Trophoblast cell (in vitro differentiated cells and primary cell): ENCODE measurements at regions not wholly inside any gene's neighbourhood (a gene's known extent, or its start where the extent isn't known, plus 50 kb on each side); places are given as distances from the start of the nearest gene placed in this dataset.
A peak's percentile ranks its signal among the peaks of the same experiment; 100 is the strongest.
"Not testable (repeated sequence)": the region's sequence is repeated elsewhere in the genome, so short reads cannot be mapped to it uniquely, and the experiment has no call there.

Experiments used
- DNase-seq, 2 donors: peaks; one replicate each; pipeline ENCODE4 v3.0.0-alpha.2; 2016
- H2AFZ ChIP-seq: 2 replicates; pipeline ENCODE4 v1.6.1; 2013; ENCODE audit warnings: low read length, moderate library complexity, mild to moderate bottlenecking; ENCODE audit not compliant: insufficient read depth, poor library complexity
- H2AK5ac ChIP-seq: 2 replicates; pipeline ENCODE4 v1.6.1; 2013; ENCODE audit warnings: mild to moderate bottlenecking, low read length
- H2BK120ac ChIP-seq: 2 replicates; pipeline ENCODE4 v1.6.1; 2013; ENCODE audit warnings: low read length, mild to moderate bottlenecking, moderate library complexity; ENCODE audit not compliant: insufficient read depth, poor library complexity
- H2BK12ac ChIP-seq: 2 replicates; pipeline ENCODE4 v1.6.1; 2013; ENCODE audit warnings: mild to moderate bottlenecking, low read length, moderate library complexity
- H2BK5ac ChIP-seq: 2 replicates; pipeline ENCODE4 v1.6.1; 2013; ENCODE audit warnings: low read length, low read depth, moderate library complexity, mild to moderate bottlenecking; ENCODE audit not compliant: poor library complexity
- H3K14ac ChIP-seq: 2 replicates; pipeline ENCODE4 v1.6.1; 2013; ENCODE audit warnings: mild to moderate bottlenecking, low read length
- H3K18ac ChIP-seq: 2 replicates; pipeline ENCODE4 v1.6.1; 2013; ENCODE audit warnings: mild to moderate bottlenecking, low read length
- H3K23ac ChIP-seq: 2 replicates; pipeline ENCODE4 v1.6.1; 2013; ENCODE audit warnings: low read length
- H3K27ac ChIP-seq: 2 replicates; pipeline ENCODE4 v1.5.1; 2013; ENCODE audit warnings: low read depth, mild to moderate bottlenecking, inconsistent platforms, low read length, moderate library complexity
- H3K27me3 ChIP-seq: 2 replicates; pipeline ENCODE4 v1.6.1; 2013; ENCODE audit warnings: inconsistent platforms, mild to moderate bottlenecking, low read length, moderate library complexity; ENCODE audit not compliant: insufficient read depth
- H3K36me3 ChIP-seq, 2 experiments: 1 replicate in 1 of 2; 2 replicates in 1 of 2; pipeline ENCODE4 v1.6.1; 2013; ENCODE audit warnings: low read length in 2 of 2, mild to moderate bottlenecking in 2 of 2, moderate library complexity in 1 of 2; ENCODE audit not compliant: insufficient read depth in 2 of 2, control insufficient read depth in 1 of 2
- H3K4ac ChIP-seq: 2 replicates; pipeline ENCODE4 v1.6.1; 2013; ENCODE audit warnings: low read depth, mild to moderate bottlenecking, low read length, moderate library complexity
- H3K4me1 ChIP-seq, 2 experiments: 1 replicate in 1 of 2; 2 replicates in 1 of 2; pipeline ENCODE4 v1.6.1; 2013; ENCODE audit warnings: low read length in 2 of 2, mild to moderate bottlenecking in 2 of 2, moderate library complexity in 1 of 2; ENCODE audit not compliant: insufficient read depth in 2 of 2, control insufficient read depth in 1 of 2
- H3K4me2 ChIP-seq: 2 replicates; pipeline ENCODE4 v1.6.1; 2013; ENCODE audit warnings: inconsistent platforms, mild to moderate bottlenecking, low read length, moderate library complexity
- H3K4me3 ChIP-seq: 2 replicates; pipeline ENCODE4 v1.5.1; 2013; ENCODE audit warnings: mild to moderate bottlenecking, low read depth, low read length, inconsistent platforms
- H3K79me1 ChIP-seq: one replicate; pipeline ENCODE4 v1.6.1; 2013; ENCODE audit warnings: low read length
- H3K79me2 ChIP-seq: 2 replicates; pipeline ENCODE4 v1.6.1; 2013; ENCODE audit warnings: low read length, mild to moderate bottlenecking; ENCODE audit not compliant: control insufficient read depth, insufficient read depth, poor library complexity
- H3K9ac ChIP-seq: 2 replicates; pipeline ENCODE4 v1.6.1; 2013; ENCODE audit warnings: mild to moderate bottlenecking, low read length
- H3K9me3 ChIP-seq: 2 replicates; pipeline ENCODE4 v1.6.1; 2013; ENCODE audit warnings: low read depth, mild to moderate bottlenecking, control low read depth, inconsistent platforms, low read length; ENCODE audit not compliant: insufficient read depth
- H4K12ac ChIP-seq: 2 replicates; pipeline ENCODE4 v1.6.1; 2013; ENCODE audit warnings: low read depth, mild to moderate bottlenecking, low read length, moderate library complexity
- H4K8ac ChIP-seq: 2 replicates; pipeline ENCODE4 v1.6.1; 2013; ENCODE audit warnings: low read depth, mild to moderate bottlenecking, low read length, moderate library complexity
- H4K91ac ChIP-seq: one replicate; pipeline ENCODE4 v1.6.1; 2013; ENCODE audit warnings: low read depth, mild to moderate bottlenecking, low read length, moderate library complexity
- WGBS: extraction: QIAGEN DNeasy Blood & Tissue Kit; methylation state at CpG from one replicate; pipeline ENCODE4 v1.1.7; 2013; ENCODE audit warnings: missing lambda C conversion rate; ENCODE audit not compliant: insufficient read length, insufficient coverage; ENCODE audit errors: extremely low coverage; 5-methylcytosine and 5-hydroxymethylcytosine counted together

DNA sequence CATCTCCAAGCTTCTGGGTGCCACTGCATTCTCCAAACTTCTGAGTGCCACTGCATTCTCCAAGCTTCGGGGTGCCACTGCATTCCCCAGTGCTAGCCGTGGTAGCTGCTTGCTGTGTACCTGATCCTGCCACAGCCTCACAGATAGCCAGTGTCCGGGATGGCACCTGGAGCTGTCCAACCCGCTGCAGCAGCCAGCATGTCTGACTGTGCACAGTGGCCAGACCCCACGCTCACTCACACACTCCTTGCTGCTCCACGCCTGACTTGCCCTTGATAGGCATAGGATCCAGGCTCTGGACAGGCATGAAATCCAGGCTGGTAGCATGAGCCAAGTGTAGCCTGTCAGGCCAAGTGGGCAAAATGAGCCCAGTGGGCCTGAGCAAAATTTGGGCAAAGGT lies 465.0 kb downstream of the GUCY1A2 start:
- H3K27ac ChIP-seq, result no peak overlapping the region
- H2BK12ac ChIP-seq, result no peak overlapping the region
- H4K8ac ChIP-seq, result no peak overlapping the region
- no peak overlapping the region for H2AFZ ChIP-seq
- H3K4me3 ChIP-seq, result no peak overlapping the region
- no peak overlapping the region for H4K91ac ChIP-seq
- no peak overlapping the region for H2BK120ac ChIP-seq
- H2BK5ac ChIP-seq, result no peak overlapping the region
- no peak overlapping the region for H3K23ac ChIP-seq
- no peak overlapping the region for H2AK5ac ChIP-seq
- no peaks in the 10 kb centered on the region for H3K4me1 ChIP-seq
- no peak overlapping the region for H3K4me2 ChIP-seq
- H3K14ac ChIP-seq, result no peak overlapping the region
- WGBS, result no CpG with 5 or more reads among the region's 6 CpGs
- H3K36me3 ChIP-seq, result no peaks in the 10 kb centered on the region
- H3K18ac ChIP-seq, result no peak overlapping the region
- no peaks in the 10 kb centered on the region for H3K9me3 ChIP-seq
- no peaks in the 10 kb centered on the region for H3K27me3 ChIP-seq
- H3K9ac ChIP-seq, result no peak overlapping the region
- H3K79me1 ChIP-seq, result no peaks in the 10 kb centered on the region
- no peak for DNase-seq
- no peak overlapping the region for H3K4ac ChIP-seq
- H3K79me2 ChIP-seq, result no peaks in the 10 kb centered on the region
- H4K12ac ChIP-seq, result no peak overlapping the region

DNA sequence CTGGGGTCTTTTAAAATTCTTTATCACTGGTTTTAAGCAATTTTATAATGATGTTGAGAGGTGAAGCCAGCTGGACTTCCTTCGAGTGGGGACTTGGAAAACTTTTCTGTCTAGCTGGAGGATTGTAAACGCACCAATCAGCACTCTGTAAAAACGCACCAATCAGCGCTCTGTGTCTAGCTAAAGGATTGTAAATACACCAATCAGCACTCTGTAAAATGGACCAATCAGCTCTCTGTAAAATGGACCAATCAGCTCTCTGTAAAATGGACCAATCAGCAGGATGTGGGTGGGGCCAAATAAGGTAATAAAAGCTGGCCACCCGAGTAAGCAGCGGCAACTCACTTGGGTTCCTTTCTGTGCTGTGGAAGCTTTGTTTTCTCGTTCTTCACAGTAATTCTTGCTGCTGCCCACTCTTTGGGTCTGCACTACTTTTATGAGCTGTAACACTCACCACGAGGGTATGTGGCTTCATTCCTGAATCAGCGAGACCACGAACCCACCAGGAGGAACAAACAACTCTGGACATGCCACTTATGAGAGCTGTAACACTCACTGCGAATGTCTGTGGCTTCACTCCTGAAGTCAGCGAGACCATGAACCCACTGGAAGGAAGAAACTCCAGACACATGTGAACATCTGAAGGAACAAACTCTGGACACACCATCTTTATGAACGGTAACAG lies 462.6 kb downstream of the GUCY1A2 start:
- not testable (repeated sequence) for H3K36me3 ChIP-seq, H3K27ac ChIP-seq, H4K8ac ChIP-seq, H3K4me1 ChIP-seq, H2BK5ac ChIP-seq, H3K14ac ChIP-seq, H3K4me2 ChIP-seq, H3K79me1 ChIP-seq, H3K9me3 ChIP-seq, H2BK12ac ChIP-seq, H2AK5ac ChIP-seq, H4K91ac ChIP-seq, H3K9ac ChIP-seq, H2BK120ac ChIP-seq, H3K79me2 ChIP-seq, H3K27me3 ChIP-seq, H2AFZ ChIP-seq, H3K4ac ChIP-seq, H3K4me3 ChIP-seq, H4K12ac ChIP-seq, H3K18ac ChIP-seq, DNase-seq, H3K23ac ChIP-seq
- no CpG with 5 or more reads among the region's 13 CpGs for WGBS

DNA sequence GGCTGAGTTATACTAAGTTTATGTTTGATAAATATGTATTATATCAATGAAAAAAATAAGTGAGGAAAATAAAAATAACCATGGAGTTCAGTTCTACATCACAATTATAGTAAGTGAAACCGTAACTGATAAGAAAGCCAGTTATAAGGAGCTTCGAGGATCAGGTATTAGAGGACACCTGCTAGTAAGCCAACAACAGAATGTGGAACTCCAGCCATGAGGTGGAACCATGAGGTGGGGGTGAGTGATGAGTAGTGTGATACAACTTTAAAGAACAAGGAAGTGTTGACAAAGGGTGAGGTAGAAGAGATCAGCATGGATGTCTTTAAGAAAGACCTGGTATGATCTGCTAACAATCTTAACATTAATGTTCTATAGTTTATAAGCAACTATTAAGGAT lies 452.9 kb downstream of the GUCY1A2 start:
- Histone ChIP-seq H2AK5ac (no peak overlapping the region), H3K79me2 (no peaks in the 10 kb centered on the region), H3K23ac (no peak overlapping the region), H3K79me1 (no peaks in the 10 kb centered on the region), H2BK5ac (no peak overlapping the region), H4K91ac (no peak overlapping the region), H3K27ac (no peak overlapping the region), H3K9ac (no peak overlapping the region), H4K8ac (no peak overlapping the region), H3K4me1 (no peaks in the 10 kb centered on the region), H3K27me3 (no peaks in the 10 kb centered on the region), H3K4me2 (no peak overlapping the region), H2BK12ac (no peak overlapping the region), H3K4me3 (no peak overlapping the region), H3K14ac (no peak overlapping the region), H3K36me3 (no peaks in the 10 kb centered on the region), H4K12ac (no peak overlapping the region), H3K18ac (no peak overlapping the region), H2AFZ (no peak overlapping the region), H3K9me3 (no peaks in the 10 kb centered on the region), H3K4ac (no peak overlapping the region), H2BK120ac (no peak overlapping the region)
- no peak for DNase-seq
- WGBS, result no CpG with 5 or more reads among the region's 2 CpGs

DNA sequence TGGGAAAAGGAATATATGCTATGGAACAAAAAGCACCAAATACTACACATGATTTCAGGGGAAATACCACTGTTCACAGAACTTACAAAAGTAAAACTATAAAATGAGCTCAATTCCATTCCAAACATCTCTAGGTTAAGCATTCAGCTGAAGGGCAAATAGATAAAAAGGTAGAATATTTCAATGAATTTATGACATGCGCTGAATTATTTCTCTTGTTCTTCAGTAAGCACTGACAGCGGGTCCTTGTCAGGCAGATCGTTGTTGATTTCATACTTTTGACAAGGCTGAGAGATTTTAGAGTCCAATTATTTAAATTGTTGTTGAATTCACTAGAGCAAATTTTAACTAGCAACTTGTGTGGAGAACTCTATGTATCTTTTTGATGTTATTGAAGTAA lies 449.6 kb downstream of the GUCY1A2 start:
- H3K79me1 ChIP-seq, result no peaks in the 10 kb centered on the region
- no peak overlapping the region for H3K4me3 ChIP-seq
- no peak overlapping the region for H2BK12ac ChIP-seq
- no peaks in the 10 kb centered on the region for H3K4me1 ChIP-seq
- H3K9ac ChIP-seq, result no peak overlapping the region
- H2AFZ ChIP-seq, result no peak overlapping the region
- H2AK5ac ChIP-seq, result no peak overlapping the region
- no peak overlapping the region for H2BK5ac ChIP-seq
- no peak overlapping the region for H4K91ac ChIP-seq
- H3K4me2 ChIP-seq, result no peak overlapping the region
- no peak overlapping the region for H3K18ac ChIP-seq
- H3K23ac ChIP-seq, result no peak overlapping the region
- H3K36me3 ChIP-seq, result no peaks in the 10 kb centered on the region
- H3K79me2 ChIP-seq, result no peaks in the 10 kb centered on the region
- DNase-seq, result peak in 1 of 2 donors; percentile 66
- H3K27ac ChIP-seq, result no peak overlapping the region
- H3K4ac ChIP-seq, result no peak overlapping the region
- H3K9me3 ChIP-seq, result no peaks in the 10 kb centered on the region
- H3K27me3 ChIP-seq, result no peaks in the 10 kb centered on the region
- H4K8ac ChIP-seq, result no peak overlapping the region
- H3K14ac ChIP-seq, result no peak overlapping the region
- no peak overlapping the region for H4K12ac ChIP-seq
- H2BK120ac ChIP-seq, result no peak overlapping the region
- no CpG with 5 or more reads among the region's 3 CpGs for WGBS
